ENCODE measurements at regions not wholly inside any gene's neighbourhood (a gene's known extent, or its start where the extent isn't known, plus 50 kb on each side); places are given as distances from the start of the nearest gene placed in this dataset.

- Histone ChIP-seq H3K27ac (ENCODE audit: low read depth, low read length) (no peak overlapping the region), H3K9me3 (ENCODE audit: insufficient read depth, low read depth, low read length) (peaks cover 2% of the 10 kb centered on the region), H3K36me3 (ENCODE audit: insufficient read depth, low read length) (no peaks in the 10 kb centered on the region), H3K27me3 (ENCODE audit: insufficient read depth, low read length) (no peaks in the 10 kb centered on the region), H2AFZ (ENCODE audit: low read depth, low read length) (no peak overlapping the region), H3K4me3 (ENCODE audit: insufficient read depth, low read depth, low read length) (no peak overlapping the region), H3K79me2 (ENCODE audit: insufficient read depth, low read length) (no peaks in the 10 kb centered on the region), H4K20me1 (ENCODE audit: insufficient read depth, low read length) (no peaks in the 10 kb centered on the region), H3K4me1 (ENCODE audit: insufficient read depth, low read length) (no peaks in the 10 kb centered on the region), H3K9ac (ENCODE audit: low read length) (no peak overlapping the region), H3K4me2 (ENCODE audit: low read length) (no peak overlapping the region)
- DNase-seq (ENCODE audit: low read depth) = no peak
- no peak for TF ChIP-seq CTCF (IDR thresholded peaks at IDR 0.05; ENCODE audit: insufficient read depth, low read depth, low read length)
- TF ChIP-seq EZH2 (IDR thresholded peaks at IDR 0.05; ENCODE audit: insufficient read depth, low read length) = no peak
- no peak overlapping the region for H3K4me3 Mint-ChIP-seq (ENCODE audit: unreplicated experiment)
- H3K9me3 Mint-ChIP-seq (ENCODE audit: unreplicated experiment) = no peaks in the 10 kb centered on the region
- no peaks in the 10 kb centered on the region for H3K27me3 Mint-ChIP-seq (ENCODE audit: low read depth, unreplicated experiment)
- H3K4me1 Mint-ChIP-seq (ENCODE audit: low read depth, unreplicated experiment) = peaks cover 19% of the 10 kb centered on the region
- H3K36me3 Mint-ChIP-seq (ENCODE audit: low read depth, unreplicated experiment) = no peaks in the 10 kb centered on the region
- FAIRE-seq = no peak
- H3K27ac Mint-ChIP-seq (ENCODE audit: unreplicated experiment) = no peak overlapping the region
Measured at GRCh38 chr6:168961264-168961656, 292.4 kb downstream of the THBS2 start.

GRCh38 chr6:168960551-168961263 lies 292.9 kb downstream of the THBS2 start:
- Mint-ChIP-seq H3K4me3 (ENCODE audit: unreplicated experiment) (no peak overlapping the region), H3K27ac (ENCODE audit: unreplicated experiment) (no peak overlapping the region), H3K27me3 (ENCODE audit: low read depth, unreplicated experiment) (no peaks in the 10 kb centered on the region), H3K9me3 (ENCODE audit: unreplicated experiment) (no peaks in the 10 kb centered on the region), H3K4me1 (ENCODE audit: low read depth, unreplicated experiment) (peaks cover 21% of the 10 kb centered on the region), H3K36me3 (ENCODE audit: low read depth, unreplicated experiment) (no peaks in the 10 kb centered on the region)
- Histone ChIP-seq H3K4me1 (ENCODE audit: insufficient read depth, low read length) (no peaks in the 10 kb centered on the region), H3K9ac (ENCODE audit: low read length) (no peak overlapping the region), H3K4me2 (ENCODE audit: low read length) (no peak overlapping the region), H3K27me3 (ENCODE audit: insufficient read depth, low read length) (no peaks in the 10 kb centered on the region), H2AFZ (ENCODE audit: low read depth, low read length) (no peak overlapping the region), H3K4me3 (ENCODE audit: insufficient read depth, low read depth, low read length) (no peak overlapping the region), H3K79me2 (ENCODE audit: insufficient read depth, low read length) (no peaks in the 10 kb centered on the region), H3K9me3 (ENCODE audit: insufficient read depth, low read depth, low read length) (peaks cover 2% of the 10 kb centered on the region), H3K27ac (ENCODE audit: low read depth, low read length) (no peak overlapping the region), H3K36me3 (ENCODE audit: insufficient read depth, low read length) (no peaks in the 10 kb centered on the region), H4K20me1 (ENCODE audit: insufficient read depth, low read length) (no peaks in the 10 kb centered on the region)
- no peak for TF ChIP-seq EZH2 (IDR thresholded peaks at IDR 0.05; ENCODE audit: insufficient read depth, low read length)
- no peak for TF ChIP-seq CTCF (IDR thresholded peaks at IDR 0.05; ENCODE audit: insufficient read depth, low read depth, low read length)
- FAIRE-seq (no peak), DNase-seq (ENCODE audit: low read depth) (no peak)

- no peak overlapping the region for H3K27ac ChIP-seq (ENCODE audit: low read depth, low read length)
- H3K9me3 ChIP-seq (ENCODE audit: insufficient read depth, low read depth, low read length) = no peaks in the 10 kb centered on the region
- no peak overlapping the region for H2AFZ ChIP-seq (ENCODE audit: low read depth, low read length)
- Mint-ChIP-seq H3K27ac (ENCODE audit: unreplicated experiment) (no peak overlapping the region), H3K27me3 (ENCODE audit: low read depth, unreplicated experiment) (no peaks in the 10 kb centered on the region), H3K4me3 (ENCODE audit: unreplicated experiment) (no peak overlapping the region), H3K9me3 (ENCODE audit: unreplicated experiment) (no peaks in the 10 kb centered on the region), H3K36me3 (ENCODE audit: low read depth, unreplicated experiment) (no peaks in the 10 kb centered on the region), H3K4me1 (ENCODE audit: low read depth, unreplicated experiment) (peaks cover 21% of the 10 kb centered on the region)
- H3K36me3 ChIP-seq (ENCODE audit: insufficient read depth, low read length) = no peaks in the 10 kb centered on the region
- DNase-seq (ENCODE audit: low read depth) (no peak), FAIRE-seq (no peak)
- H3K4me1 ChIP-seq (ENCODE audit: insufficient read depth, low read length) = no peaks in the 10 kb centered on the region
- H3K79me2 ChIP-seq (ENCODE audit: insufficient read depth, low read length) = no peaks in the 10 kb centered on the region
- H3K9ac ChIP-seq (ENCODE audit: low read length) = no peak overlapping the region
- H3K27me3 ChIP-seq (ENCODE audit: insufficient read depth, low read length) = no peaks in the 10 kb centered on the region
- H4K20me1 ChIP-seq (ENCODE audit: insufficient read depth, low read length) = no peaks in the 10 kb centered on the region
- H3K4me3 ChIP-seq (ENCODE audit: insufficient read depth, low read depth, low read length) = no peak overlapping the region
- no peak for TF ChIP-seq EZH2 (IDR thresholded peaks at IDR 0.05; ENCODE audit: insufficient read depth, low read length)
- TF ChIP-seq CTCF (IDR thresholded peaks at IDR 0.05; ENCODE audit: insufficient read depth, low read depth, low read length) = no peak
- no peak overlapping the region for H3K4me2 ChIP-seq (ENCODE audit: low read length)
Measured at GRCh38 chr6:168959696-168960095, 293.9 kb downstream of the THBS2 start.
